Stimulated activated CD8-positive, alpha-beta memory T cell treated with anti-CD3 and anti-CD28 coated beads, Interleukin-15, amount 100 ng/mL, for 4 hours (primary cell): ENCODE measurements at regions not wholly inside any gene's neighbourhood (a gene's known extent, or its start where the extent isn't known, plus 50 kb on each side); places are given as distances from the start of the nearest gene placed in this dataset.

Experiments
- DNase-seq, 2 donors: peaks; one replicate each; pipeline ENCODE4 v3.0.0-alpha.2; 2020; ENCODE audit warnings: low read depth in 2 of 2

DNA sequence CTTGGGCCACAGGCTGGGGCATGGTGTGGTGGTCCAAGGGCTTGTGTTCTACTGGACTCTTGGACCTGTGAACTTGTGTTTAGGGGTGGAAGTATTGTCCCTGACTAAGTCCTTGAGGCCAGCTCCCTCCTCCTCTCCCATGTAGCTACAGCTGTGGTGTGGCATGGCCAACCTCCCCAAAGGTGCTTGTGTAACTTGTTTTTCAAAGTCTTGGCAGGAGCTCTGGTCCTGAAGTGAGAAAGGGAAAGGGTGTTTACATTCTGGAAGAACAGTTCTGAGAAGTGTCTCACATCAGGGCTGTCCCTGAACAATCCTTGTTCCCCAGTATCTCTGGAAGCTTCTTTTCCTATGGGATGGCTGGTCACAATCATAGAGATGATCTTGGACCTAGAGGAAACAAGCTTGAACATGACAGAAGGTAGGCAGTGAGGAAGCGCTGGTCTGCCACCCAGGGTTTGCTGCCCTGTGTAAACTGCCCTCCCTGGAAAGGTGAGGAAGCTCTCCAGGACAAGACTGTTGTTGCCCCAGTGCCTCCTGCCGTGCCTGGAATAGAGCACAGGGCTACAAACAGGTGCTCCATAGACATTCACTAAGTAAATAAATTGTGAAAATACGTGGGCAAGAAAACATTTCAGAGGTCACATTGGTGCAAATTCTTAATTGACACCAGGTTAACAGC, 64.6 kb upstream of the KLF9 start:
- DNase-seq: no peak

- no peak for DNase-seq
These were observed 63.5 kb upstream of the KLF9 start for GRCh38 chr9:70477907-70478480.

DNA sequence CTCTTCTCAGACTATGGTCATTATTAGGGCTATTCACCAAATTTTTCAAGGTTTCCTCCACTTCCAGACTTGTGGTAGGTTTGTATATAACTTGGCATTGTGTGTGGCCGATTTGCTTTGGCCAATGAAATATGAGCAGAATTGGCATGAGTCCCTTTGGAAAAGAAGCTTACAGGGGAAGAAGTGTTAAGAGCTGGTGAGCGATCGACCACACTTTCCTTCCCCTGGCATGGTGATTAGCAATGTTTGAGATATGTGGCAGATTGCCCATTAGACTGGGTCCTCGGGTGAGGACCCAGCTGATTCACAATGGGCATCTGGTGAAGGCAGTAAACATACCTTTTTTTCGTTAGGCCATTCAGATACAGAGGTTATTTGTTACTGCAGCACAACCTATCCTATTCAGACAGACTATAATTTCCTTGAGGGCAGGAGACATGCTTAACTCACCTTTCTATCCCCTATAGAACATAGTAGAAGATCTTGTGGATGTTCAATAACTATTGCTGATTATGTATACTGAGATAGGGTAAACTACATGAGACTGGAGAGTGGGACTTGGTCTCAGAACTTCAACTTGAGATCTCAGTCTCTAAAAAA, 62.8 kb upstream of the KLF9 start:
- DNase-seq: no peak

DNA sequence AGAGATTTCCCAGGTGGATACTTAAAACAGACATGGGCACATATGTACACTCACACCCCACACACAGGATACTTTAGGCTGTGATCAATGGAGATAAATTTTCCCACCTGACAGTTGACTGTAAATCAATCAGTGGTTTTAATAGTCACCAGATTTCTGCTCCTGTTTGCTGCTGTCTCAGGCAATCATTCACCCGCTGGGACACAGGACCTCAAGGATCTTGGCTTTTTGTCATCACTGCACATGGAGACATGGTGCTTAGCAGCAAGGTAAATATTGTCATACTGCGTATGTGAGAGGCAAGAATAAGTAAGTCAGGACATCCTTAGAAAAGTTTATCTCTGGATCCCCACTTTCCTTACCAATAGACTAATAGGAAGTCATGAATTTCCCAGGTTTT, 60.8 kb upstream of the KLF9 start:
- DNase-seq: no peak

DNA sequence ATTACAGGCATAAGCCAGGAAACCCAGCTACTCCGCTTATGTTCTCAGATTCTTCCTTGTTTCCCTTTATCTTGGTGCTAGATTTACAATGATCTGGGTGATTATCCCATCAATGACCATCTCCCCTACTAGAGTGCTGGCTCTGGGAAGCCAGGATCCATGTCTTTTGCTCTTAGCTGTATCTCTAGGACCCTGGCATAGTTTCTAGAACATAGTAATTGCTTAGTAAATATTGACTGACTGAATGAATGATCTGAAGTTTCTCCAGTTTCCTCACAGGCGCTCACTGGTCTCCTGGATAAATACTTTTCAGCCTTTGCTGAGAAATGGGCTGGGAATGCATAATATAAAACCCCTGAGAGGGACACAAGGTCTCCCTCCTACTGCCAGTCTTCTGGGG, 60.0 kb upstream of the KLF9 start:
- no peak for DNase-seq

DNA sequence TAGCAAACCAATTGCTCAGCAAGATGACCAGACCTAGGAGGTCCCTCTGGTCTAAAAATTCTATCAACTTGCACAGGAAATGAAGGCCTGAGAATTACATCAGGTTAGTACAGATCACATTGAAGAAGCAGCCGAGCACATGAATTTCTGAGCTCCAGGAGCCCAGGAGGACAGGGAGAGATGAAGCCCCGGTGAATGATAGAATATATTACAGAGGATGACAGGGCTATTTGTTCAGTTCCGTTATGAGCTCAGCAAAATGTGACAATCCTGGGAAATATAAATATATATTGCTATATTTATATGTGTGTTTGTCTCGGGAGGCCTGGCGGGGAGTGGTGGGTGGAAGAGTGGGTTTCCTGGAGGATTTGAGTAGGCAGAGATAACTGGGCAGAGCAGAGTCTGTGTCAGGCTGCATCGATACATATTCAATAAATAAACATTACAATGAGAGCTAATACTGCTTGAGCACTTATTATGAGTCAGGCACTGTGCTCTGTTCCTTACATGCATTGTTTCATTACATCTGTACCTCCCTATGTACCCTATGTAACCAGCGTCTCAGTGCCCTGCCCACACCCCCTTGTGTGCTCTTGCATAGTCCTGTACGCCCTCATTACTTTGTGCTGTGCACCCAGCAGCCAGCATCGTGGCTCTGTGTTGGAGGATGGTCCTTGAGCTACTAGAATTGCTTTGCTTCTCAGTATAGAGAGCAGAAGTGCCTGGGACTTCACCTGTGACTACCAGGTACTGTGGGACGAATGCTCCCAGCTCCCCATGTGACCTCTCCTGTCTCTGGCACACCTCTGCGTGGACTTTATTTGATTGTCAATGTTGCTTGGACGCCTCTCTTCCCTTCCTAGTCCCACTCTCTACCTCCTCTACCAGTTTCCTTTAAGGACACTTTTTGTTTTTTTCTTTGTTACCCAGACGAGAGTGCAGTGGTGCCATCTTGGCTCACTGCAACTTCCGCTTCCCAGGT, 58.1 kb upstream of the KLF9 start:
- no peak for DNase-seq

DNA sequence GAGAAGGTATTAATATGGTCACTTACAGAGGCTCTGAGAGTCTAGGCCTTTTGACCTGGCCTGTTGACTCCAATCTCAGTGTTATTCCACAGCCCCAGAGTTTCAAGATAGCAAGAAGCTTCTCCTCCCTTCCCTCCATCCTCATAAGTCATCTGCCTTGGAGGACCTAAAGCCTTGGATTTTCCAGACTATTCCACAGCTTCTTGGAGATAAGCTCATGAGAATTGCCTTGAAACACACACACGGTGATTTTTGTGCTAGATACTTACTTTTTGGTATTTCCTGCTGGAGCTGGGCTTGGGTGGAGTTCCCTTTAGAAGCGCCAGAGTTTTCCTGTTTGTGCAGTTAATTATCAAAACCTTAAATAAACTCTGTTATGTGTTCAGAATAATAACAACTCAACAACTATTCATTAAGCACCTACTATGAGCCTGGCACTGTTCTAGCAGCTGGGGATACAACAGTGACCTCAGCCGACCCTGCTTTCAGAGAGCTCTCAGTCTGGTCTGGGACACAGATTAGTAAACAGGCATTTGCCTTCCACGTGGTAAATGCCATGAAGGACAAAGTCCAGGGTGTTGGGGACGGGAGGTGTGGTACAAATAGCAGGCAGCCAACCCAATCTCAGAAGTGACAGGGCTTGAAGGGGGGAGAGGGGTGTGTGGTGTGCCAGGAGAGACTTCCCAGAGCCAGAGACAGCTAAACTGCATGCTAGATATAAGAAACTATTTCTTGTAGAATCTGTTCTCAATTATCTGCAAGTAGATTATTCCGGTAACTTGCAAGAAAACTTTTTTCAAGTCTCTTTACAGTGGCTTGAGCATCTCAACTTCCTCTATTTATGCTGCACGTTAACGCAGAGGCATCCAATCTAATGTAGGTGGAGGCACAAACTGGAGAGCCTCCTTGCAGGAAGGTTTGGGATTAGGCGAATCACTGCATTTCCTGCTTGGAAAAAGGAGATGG, 55.9 kb upstream of the KLF9 start:
- no peak for DNase-seq

- no peak for DNase-seq
These were observed 53.8 kb upstream of the KLF9 start for GRCh38 chr9:70468291-70468690.

- DNase-seq: peak in 1 of 2 donors; percentile 2
These were observed 52.6 kb upstream of the KLF9 start for GRCh38 chr9:70466976-70467561.

DNA sequence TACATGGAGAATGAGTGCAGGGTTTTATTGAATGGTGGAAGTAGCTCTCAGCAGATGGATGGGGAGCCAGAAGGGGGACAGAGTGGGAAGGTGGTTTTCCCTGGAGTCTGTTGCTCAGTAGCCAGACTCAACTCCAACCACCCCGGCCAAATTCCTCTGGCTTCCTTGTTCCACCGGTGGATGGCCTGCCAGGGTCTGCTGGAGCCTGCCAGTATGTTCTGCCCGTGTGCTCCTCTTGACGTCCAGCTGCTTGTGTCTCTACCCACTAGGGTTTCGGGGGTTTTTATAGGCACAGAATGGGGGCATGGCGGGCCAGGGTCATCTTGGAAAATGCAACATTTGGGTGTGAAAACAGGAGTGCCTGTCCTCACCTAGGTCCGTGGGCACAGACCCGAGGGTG, 51.4 kb upstream of the KLF9 start:
- DNase-seq: no peak

- no peak for DNase-seq
These were observed 50.9 kb upstream of the KLF9 start for GRCh38 chr9:70465398-70465797.
